ENCODE measurements at regions not wholly inside any gene's neighbourhood (a gene's known extent, or its start where the extent isn't known, plus 50 kb on each side); places are given as distances from the start of the nearest gene placed in this dataset.

- no peak for DNase-seq (ENCODE audit: low read depth, low spot score)
- in situ Hi-C loops (cut with HindIII; ENCODE audit: low pct_unique_long_range_greater_than_20kb, low sequenced_read_pairs): no loop called here
These were observed 716.5 kb upstream of the NRSN1 start for GRCh38 chr6:23409531-23409930.

DNA sequence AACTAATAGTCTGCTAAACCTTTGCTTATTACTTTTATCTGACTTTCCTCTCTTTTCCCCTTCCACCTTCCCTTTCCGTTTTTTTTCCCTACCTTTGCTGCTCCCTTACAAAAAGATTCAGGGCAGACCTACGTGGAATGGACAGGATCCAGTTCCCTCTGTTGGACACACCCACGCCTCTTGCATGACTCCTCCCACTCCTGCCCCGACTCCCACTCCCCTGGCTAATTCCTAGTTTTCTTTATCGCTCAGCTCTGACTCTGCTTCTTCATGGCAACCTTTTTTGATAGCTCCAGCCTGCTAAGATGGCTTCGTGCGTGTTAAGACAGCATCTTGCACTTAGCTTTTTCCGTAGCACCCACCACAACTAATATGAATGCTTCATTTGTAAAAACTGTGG lies 715.6 kb upstream of the NRSN1 start:
- in situ Hi-C loops (cut with HindIII; ENCODE audit: low pct_unique_long_range_greater_than_20kb, low sequenced_read_pairs): no loop called here
- no peak for DNase-seq (ENCODE audit: low read depth, low spot score)

DNA sequence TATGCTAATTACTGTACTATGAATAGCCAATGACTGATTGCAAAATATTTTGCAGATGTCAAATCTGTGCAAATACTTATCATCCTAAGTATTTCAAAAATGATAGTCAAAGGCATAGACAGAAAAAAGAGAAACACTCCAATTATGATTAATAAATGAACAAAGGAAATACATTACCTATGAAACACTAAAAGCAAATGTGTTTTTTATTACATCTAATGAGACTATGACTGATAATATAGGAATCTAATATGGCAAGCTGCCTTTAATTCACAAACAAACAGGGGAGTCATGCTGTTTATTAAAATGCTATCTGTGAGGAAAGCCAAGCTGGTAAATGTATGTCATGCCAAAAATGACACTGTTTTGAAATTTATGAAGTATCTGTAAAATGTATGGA lies 713.2 kb upstream of the NRSN1 start:
- in situ Hi-C loops (cut with HindIII; ENCODE audit: low pct_unique_long_range_greater_than_20kb, low sequenced_read_pairs): no loop called here
- no peak for DNase-seq (ENCODE audit: low read depth, low spot score)

- no peak for DNase-seq (ENCODE audit: low read depth, low spot score)
- in situ Hi-C loops (cut with HindIII; ENCODE audit: low pct_unique_long_range_greater_than_20kb, low sequenced_read_pairs): no loop called here
These were observed 712.5 kb upstream of the NRSN1 start for GRCh38 chr6:23413327-23414050.

GRCh38 chr6:23414051-23414445 lies 712.0 kb upstream of the NRSN1 start:
- in situ Hi-C loops (cut with HindIII; ENCODE audit: low pct_unique_long_range_greater_than_20kb, low sequenced_read_pairs): no loop called here
- peak; percentile 56 for DNase-seq (ENCODE audit: low read depth, low spot score)

DNA sequence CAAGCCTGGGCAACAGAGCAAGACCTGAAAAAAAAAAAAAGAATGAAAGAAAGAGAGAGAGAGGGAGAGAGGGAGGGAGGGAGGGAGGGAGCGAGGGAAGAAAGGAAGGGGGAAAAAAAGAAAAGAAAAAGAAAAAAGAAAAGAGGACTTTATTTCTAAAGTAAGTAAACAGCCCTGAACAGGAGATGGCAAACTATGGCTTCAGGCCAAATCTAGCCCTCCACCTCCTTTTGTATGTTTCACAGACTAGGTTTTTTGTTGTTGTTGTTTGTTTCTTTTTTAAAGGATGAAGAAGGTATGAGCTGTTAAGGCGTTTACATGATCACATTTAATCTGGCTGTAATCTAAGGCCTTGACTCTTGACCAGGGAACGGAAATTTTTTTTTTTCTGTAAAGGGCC lies 711.1 kb upstream of the NRSN1 start:
- in situ Hi-C loops (cut with HindIII; ENCODE audit: low pct_unique_long_range_greater_than_20kb, low sequenced_read_pairs): no loop called here
- no peak for DNase-seq (ENCODE audit: low read depth, low spot score)

- in situ Hi-C loops (cut with HindIII; ENCODE audit: low pct_unique_long_range_greater_than_20kb, low sequenced_read_pairs): no loop called here
These were observed 710.1 kb upstream of the NRSN1 start for GRCh38 chr6:23415819-23416427.

GRCh38 chr6:23417133-23417532 lies 708.9 kb upstream of the NRSN1 start:
- in situ Hi-C loops (cut with HindIII; ENCODE audit: low pct_unique_long_range_greater_than_20kb, low sequenced_read_pairs): no loop called here
- no peak for DNase-seq (ENCODE audit: low read depth, low spot score)

More at GRCh38 chr6:23415819-23416427, 710.1 kb upstream of the NRSN1 start:
- no peak for DNase-seq (ENCODE audit: low read depth, low spot score)

DNA sequence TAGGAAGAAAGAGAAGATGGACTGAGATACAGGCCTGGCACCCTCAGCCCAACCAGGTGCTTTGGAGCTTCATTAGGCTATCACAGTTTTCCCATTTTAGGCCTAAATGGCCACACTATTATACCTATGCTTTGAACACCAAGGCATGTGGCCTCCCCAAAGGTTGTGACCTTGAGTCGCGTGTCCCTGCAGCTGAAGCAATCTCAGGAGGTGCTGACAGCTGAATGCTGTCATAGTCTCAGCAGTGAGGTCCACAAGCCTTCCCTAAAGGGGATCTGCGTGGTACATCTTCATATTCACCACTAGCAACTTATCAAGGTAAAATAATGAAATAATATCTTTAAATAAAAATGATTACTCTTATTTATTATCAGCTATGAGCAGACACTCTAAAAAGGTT lies 707.9 kb upstream of the NRSN1 start:
- DNase-seq (ENCODE audit: low read depth, low spot score): no peak
- in situ Hi-C loops (cut with HindIII; ENCODE audit: low pct_unique_long_range_greater_than_20kb, low sequenced_read_pairs): no loop called here

- in situ Hi-C loops (cut with HindIII; ENCODE audit: low pct_unique_long_range_greater_than_20kb, low sequenced_read_pairs): no loop called here
- no peak for DNase-seq (ENCODE audit: low read depth, low spot score)
These were observed 707.0 kb upstream of the NRSN1 start for GRCh38 chr6:23419046-23419445.

GRCh38 chr6:23420659-23421350 lies 705.2 kb upstream of the NRSN1 start:
- no peak for DNase-seq (ENCODE audit: low read depth, low spot score)
- in situ Hi-C loops (cut with HindIII; ENCODE audit: low pct_unique_long_range_greater_than_20kb, low sequenced_read_pairs): no loop called here

- in situ Hi-C loops (cut with HindIII; ENCODE audit: low pct_unique_long_range_greater_than_20kb, low sequenced_read_pairs): no loop called here
These were observed 701.4 kb upstream of the NRSN1 start for GRCh38 chr6:23424584-23424983.

DNA sequence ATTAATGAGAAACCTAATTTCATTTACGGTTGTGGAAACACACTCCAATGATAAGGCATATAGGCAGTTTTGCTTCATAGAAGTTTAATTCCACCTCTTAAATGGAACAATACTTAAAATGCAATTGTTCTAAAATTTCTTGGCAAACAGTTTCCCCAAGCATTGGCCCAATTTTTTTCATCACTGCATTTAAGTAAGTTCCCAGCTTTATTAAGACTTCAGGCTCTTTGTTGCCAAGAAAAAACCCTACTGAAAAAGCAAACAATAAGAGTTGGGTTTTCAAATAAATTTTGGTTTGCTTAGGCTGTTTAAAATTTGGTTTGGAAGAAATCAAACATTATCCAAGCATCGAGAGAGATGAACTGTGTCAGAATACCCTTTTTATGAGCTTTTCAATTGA lies 690.9 kb upstream of the NRSN1 start:
- DNase-seq (ENCODE audit: low read depth, low spot score): no peak
- in situ Hi-C loops (cut with HindIII; ENCODE audit: low pct_unique_long_range_greater_than_20kb, low sequenced_read_pairs): no loop called here

More at GRCh38 chr6:23424584-23424983, 701.4 kb upstream of the NRSN1 start:
- DNase-seq (ENCODE audit: low read depth, low spot score): no peak

DNA sequence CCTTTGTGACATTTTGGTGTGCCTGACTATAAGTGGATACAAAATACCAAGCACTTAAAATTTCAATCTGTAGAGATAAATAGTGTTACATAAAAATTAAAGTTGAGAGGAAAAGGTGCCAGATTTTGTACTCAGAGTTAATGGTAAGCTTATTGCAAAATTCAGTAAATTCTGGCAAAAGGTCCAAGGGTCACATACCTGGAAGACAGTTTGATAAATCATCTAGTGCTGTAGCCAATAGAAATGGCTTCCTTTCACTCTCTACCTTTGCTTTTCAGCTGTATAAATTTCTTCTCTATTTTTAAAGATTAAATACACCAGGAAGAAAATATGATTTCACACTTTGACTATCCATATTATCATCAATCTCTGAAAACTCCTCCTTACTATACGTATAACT lies 690.2 kb upstream of the NRSN1 start:
- DNase-seq (ENCODE audit: low read depth, low spot score): no peak
- in situ Hi-C loops (cut with HindIII; ENCODE audit: low pct_unique_long_range_greater_than_20kb, low sequenced_read_pairs): no loop called here

GRCh38 chr6:23441808-23442461 lies 684.1 kb upstream of the NRSN1 start:
- in situ Hi-C loops (cut with HindIII; ENCODE audit: low pct_unique_long_range_greater_than_20kb, low sequenced_read_pairs): no loop called here
- no peak for DNase-seq (ENCODE audit: low read depth, low spot score)

GRCh38 chr6:23445157-23445710 lies 680.8 kb upstream of the NRSN1 start:
- DNase-seq (ENCODE audit: low read depth, low spot score): peak; percentile 28
- in situ Hi-C loops (cut with HindIII; ENCODE audit: low pct_unique_long_range_greater_than_20kb, low sequenced_read_pairs): no loop called here

DNA sequence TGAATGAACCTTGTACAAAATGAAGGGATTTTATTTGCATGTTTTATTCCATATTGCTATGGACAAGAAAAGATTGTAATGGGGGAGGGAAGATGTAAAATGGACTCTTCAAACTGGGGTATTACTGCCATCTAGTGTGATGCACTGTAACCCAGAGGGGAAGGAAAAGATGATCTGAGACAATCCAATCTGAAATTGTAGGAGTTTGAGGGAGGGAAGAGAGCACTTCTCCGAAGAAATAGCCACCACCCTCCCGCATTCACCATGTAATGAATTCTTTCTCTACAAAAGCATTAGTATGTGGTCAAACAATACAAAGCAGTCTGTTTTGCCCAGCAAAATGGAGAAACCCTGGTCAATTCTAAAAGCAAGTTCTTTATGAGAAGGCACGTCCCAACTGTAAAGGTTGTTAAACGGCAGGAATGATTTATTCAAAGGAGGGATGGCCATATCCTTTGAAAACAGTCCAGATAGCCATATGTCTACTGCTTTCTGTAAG lies 679.5 kb upstream of the NRSN1 start:
- in situ Hi-C loops (cut with HindIII; ENCODE audit: low pct_unique_long_range_greater_than_20kb, low sequenced_read_pairs): no loop called here
- peak; percentile 83 for DNase-seq (ENCODE audit: low read depth, low spot score)

GRCh38 chr6:23447731-23448130 lies 678.3 kb upstream of the NRSN1 start:
- in situ Hi-C loops (cut with HindIII; ENCODE audit: low pct_unique_long_range_greater_than_20kb, low sequenced_read_pairs): no loop called here
- no peak for DNase-seq (ENCODE audit: low read depth, low spot score)

Data from SK-MEL-5 (cell line).